ENCODE measurements at regions not wholly inside any gene's neighbourhood (a gene's known extent, or its start where the extent isn't known, plus 50 kb on each side); places are given as distances from the start of the nearest gene placed in this dataset.

DNA sequence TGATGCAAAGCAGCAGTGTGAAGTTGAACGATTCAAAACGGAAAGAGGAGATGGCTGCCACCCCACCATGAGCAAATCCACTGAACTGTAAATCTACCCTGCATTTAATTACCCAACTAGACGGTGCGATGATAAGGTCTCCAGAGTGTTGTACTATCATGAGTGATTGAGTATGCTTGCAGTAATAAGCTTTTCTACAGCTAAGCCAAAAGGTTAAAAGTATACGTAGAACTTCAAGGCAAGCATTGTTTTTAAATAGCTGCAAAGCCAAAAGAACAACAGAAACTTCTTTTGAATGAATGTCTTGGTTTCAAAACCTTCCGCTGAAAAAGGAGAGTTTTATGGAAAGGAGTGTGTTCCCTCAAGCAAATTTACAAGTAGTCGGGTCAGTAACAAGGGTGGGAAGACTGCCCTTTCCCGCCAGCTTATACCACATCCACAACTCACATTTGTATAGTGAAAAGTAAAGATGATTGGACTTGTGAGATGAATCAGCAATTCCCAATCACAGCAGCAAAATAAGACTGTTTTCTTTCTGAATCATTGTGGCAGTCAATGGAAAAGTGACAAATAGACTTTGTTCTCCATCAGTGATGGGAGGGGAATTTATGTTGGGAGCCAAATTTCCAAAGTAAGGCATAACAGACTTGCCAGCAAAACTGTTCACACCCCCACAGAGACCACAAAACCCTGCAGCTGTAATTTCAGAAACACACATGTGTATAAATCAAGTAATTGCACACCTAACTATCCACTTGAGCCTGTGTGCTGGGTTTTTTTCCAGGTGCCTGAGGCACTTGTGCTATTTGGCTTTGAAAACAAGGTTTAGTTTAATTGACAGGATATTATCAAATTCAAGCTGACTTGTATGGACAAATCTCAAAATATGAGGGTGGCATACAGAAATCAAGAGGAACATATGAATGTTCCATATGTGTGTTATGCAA is 407.7 kb upstream of the GRAMD2B start:
- peak overlapping the region; percentile 6 for H3K4me3 ChIP-seq
- WGBS, result 23% methylated on average over 8 of the region's 8 CpGs
- peak overlapping the region; percentile 31 for H3K27ac ChIP-seq
- no peaks in the 10 kb centered on the region for H3K27me3 ChIP-seq
- DNase-seq (ENCODE audit: low spot score in 2 of 2), result no peak
- peaks cover 19% of the 10 kb centered on the region for H3K4me1 ChIP-seq
- H3K9me3 ChIP-seq, result no peaks in the 10 kb centered on the region
- TF ChIP-seq, protein P1, sequence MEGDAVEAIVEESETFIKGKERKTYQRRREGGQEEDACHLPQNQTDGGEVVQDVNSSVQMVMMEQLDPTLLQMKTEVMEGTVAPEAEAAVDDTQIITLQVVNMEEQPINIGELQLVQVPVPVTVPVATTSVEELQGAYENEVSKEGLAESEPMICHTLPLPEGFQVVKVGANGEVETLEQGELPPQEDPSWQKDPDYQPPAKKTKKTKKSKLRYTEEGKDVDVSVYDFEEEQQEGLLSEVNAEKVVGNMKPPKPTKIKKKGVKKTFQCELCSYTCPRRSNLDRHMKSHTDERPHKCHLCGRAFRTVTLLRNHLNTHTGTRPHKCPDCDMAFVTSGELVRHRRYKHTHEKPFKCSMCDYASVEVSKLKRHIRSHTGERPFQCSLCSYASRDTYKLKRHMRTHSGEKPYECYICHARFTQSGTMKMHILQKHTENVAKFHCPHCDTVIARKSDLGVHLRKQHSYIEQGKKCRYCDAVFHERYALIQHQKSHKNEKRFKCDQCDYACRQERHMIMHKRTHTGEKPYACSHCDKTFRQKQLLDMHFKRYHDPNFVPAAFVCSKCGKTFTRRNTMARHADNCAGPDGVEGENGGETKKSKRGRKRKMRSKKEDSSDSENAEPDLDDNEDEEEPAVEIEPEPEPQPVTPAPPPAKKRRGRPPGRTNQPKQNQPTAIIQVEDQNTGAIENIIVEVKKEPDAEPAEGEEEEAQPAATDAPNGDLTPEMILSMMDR (IDR thresholded peaks at IDR 0.05), result no peak
- TF ChIP-seq POLR2A (IDR thresholded peaks at IDR 0.05), result no peak
- no peak for TF ChIP-seq POLR2AphosphoS5 (IDR thresholded peaks at IDR 0.05)
- TF ChIP-seq EP300 (IDR thresholded peaks at IDR 0.05), result no peak
- no peaks in the 10 kb centered on the region for H3K36me3 ChIP-seq

DNA sequence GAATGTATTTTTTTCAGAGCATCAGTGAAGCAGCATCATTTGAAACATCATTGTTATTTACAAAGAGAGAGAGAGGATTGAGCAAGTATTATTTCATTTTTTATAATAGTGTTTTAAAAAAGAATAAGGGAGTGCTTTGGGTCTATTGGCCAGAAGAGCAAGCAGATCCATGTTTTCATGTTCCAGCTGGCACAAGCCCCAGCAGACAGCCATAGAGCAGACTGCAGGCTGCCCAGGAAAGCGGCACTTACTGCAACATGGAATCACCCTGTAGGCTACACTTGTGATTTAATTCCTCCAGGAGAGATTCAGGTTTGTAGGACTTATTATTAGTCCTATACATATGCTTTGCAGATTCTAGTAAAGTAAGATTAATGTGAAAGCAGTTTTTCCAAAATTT is 407.0 kb upstream of the GRAMD2B start:
- H3K36me3 ChIP-seq, result no peaks in the 10 kb centered on the region
- H3K4me1 ChIP-seq, result peaks cover 19% of the 10 kb centered on the region
- no peaks in the 10 kb centered on the region for H3K27me3 ChIP-seq
- WGBS, result 20% methylated on average over 1 of the region's 1 CpG
- peak overlapping the region; percentile 31 for H3K27ac ChIP-seq
- TF ChIP-seq POLR2A (IDR thresholded peaks at IDR 0.05) (no peak), POLR2AphosphoS5 (IDR thresholded peaks at IDR 0.05) (no peak), EP300 (IDR thresholded peaks at IDR 0.05) (no peak)
- TF ChIP-seq, protein P1 (IDR thresholded peaks at IDR 0.05), result no peak
- no peak overlapping the region for H3K4me3 ChIP-seq
- peak in 1 of 2 donors; percentile 59 for DNase-seq (ENCODE audit: low spot score in 2 of 2)
- H3K9me3 ChIP-seq, result no peaks in the 10 kb centered on the region

DNA sequence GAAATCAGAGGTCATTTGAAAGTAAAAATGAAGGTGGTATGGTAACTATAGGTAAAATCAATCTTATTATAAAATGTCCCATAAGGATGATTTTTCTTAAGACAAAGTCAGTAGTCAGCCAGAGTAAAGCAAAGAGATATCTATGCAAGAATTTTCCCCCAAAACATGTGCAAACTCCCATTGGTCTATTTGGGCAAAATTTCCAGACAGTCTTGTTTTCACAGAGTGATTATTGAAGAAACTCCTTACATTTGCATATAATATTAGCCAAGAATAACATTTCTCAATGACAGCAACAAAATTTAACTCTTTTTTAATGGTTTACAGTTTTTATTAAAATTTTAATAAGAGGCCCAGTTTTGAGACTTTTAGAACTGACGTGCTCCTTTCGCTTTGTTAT is 406.1 kb upstream of the GRAMD2B start:
- WGBS, result 95% methylated on average over 2 of the region's 2 CpGs
- DNase-seq (ENCODE audit: low spot score in 2 of 2), result no peak
- H3K27ac ChIP-seq, result no peak overlapping the region

DNA sequence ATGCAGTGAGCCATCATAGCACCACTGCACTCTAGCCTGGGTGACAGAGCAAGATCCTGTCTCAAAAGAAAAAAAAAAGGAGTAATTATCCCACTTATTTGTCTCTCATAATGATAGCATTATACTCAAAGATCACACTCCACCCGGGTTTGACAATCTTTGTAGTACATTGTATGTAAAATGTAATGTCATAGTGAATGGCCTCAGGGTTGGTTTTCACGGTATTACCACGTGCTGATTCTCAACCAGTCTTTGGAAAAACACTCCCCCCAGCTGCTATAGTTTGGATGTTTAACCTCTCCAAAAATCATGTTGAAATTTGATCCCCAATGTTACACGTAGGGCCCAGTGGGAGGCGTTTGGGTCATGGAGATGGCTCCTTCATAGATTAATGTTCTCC is 402.4 kb upstream of the GRAMD2B start:
- TF ChIP-seq POLR2AphosphoS5 (IDR thresholded peaks at IDR 0.05) (no peak), EP300 (IDR thresholded peaks at IDR 0.05) (no peak), POLR2A (IDR thresholded peaks at IDR 0.05) (no peak)
- TF ChIP-seq, protein P1 (IDR thresholded peaks at IDR 0.05), result no peak
- no peaks in the 10 kb centered on the region for H3K9me3 ChIP-seq
- DNase-seq (ENCODE audit: low spot score in 2 of 2), result no peak
- H3K36me3 ChIP-seq, result no peaks in the 10 kb centered on the region
- peaks cover 7% of the 10 kb centered on the region for H3K4me1 ChIP-seq
- WGBS, result 91% methylated on average over 5 of the region's 5 CpGs
- no peak overlapping the region for H3K27ac ChIP-seq
- H3K4me3 ChIP-seq, result no peak overlapping the region
- H3K27me3 ChIP-seq, result no peaks in the 10 kb centered on the region

More for the DNA sequence above, 406.1 kb upstream of the GRAMD2B start:
- H3K9me3 ChIP-seq, result no peaks in the 10 kb centered on the region
- TF ChIP-seq EP300 (IDR thresholded peaks at IDR 0.05) (no peak), POLR2A (IDR thresholded peaks at IDR 0.05) (no peak), POLR2AphosphoS5 (IDR thresholded peaks at IDR 0.05) (no peak)
- TF ChIP-seq, protein P1 (IDR thresholded peaks at IDR 0.05), result no peak
- no peak overlapping the region for H3K4me3 ChIP-seq
- peaks cover 19% of the 10 kb centered on the region for H3K4me1 ChIP-seq
- no peaks in the 10 kb centered on the region for H3K27me3 ChIP-seq
- H3K36me3 ChIP-seq, result no peaks in the 10 kb centered on the region

DNA sequence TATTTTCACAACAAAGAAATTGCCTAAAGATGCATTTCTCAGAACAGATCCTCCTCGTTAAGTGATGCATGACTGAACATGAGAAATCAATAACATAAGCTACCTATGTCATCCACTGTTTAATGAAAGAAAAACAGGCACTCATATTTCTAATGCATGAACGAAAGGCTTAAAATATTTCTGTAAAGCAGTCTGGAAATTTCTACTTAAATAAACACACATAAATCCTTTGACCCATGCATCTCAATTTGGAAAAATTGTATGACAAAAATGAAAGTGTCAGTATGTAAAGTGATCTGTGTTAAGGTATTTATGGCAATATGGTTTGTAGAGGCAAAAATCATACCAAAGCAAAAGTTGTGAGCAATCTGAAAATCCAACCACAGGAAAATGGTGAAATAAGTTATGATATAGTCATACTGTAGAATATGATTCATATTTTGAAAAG is 399.2 kb upstream of the GRAMD2B start:
- H3K9me3 ChIP-seq, result no peaks in the 10 kb centered on the region
- H3K4me1 ChIP-seq, result no peaks in the 10 kb centered on the region
- H3K27ac ChIP-seq, result no peak overlapping the region
- no peaks in the 10 kb centered on the region for H3K36me3 ChIP-seq
- no peak overlapping the region for H3K4me3 ChIP-seq
- 71% methylated on average over 2 of the region's 2 CpGs for WGBS
- DNase-seq (ENCODE audit: low spot score in 2 of 2), result no peak
- TF ChIP-seq POLR2A (IDR thresholded peaks at IDR 0.05) (no peak), EP300 (IDR thresholded peaks at IDR 0.05) (no peak), POLR2AphosphoS5 (IDR thresholded peaks at IDR 0.05) (no peak)
- TF ChIP-seq, protein P1 (IDR thresholded peaks at IDR 0.05), result no peak
- H3K27me3 ChIP-seq, result no peaks in the 10 kb centered on the region

All from suprapubic skin (tissue), 4 donors.